T-helper 1 cell treated with Interleukin-12 subunit alpha and Interleukin-12 subunit beta and Interleukin-4 antibody, amounts not matched to agents 30 μg/mL and 1 μg/mL, for 36 hours (primary cell): ENCODE measurements at regions not wholly inside any gene's neighbourhood (a gene's known extent, or its start where the extent isn't known, plus 50 kb on each side); places are given as distances from the start of the nearest gene placed in this dataset.

Experiments used
- H3K27ac Mint-ChIP-seq: one replicate; pipeline ENCODE4 v1.8.0; 2021; ENCODE audit warnings: mild to moderate bottlenecking, mixed read lengths
- H3K27me3 Mint-ChIP-seq: one replicate; pipeline ENCODE4 v1.8.0; 2021; ENCODE audit warnings: low read depth, mixed read lengths
- H3K36me3 Mint-ChIP-seq: one replicate; pipeline ENCODE4 v1.8.0; 2021; ENCODE audit warnings: low read depth, mixed read lengths
- H3K4me1 Mint-ChIP-seq: one replicate; pipeline ENCODE4 v1.8.0; 2021; ENCODE audit warnings: low read depth, mixed read lengths
- H3K4me3 Mint-ChIP-seq: one replicate; pipeline ENCODE4 v1.8.0; 2021; ENCODE audit warnings: mild to moderate bottlenecking, moderate library complexity, mixed read lengths
- H3K9me3 Mint-ChIP-seq: one replicate; pipeline ENCODE4 v1.8.0; 2021; ENCODE audit warnings: mixed read lengths

GRCh38 chr12:107451246-107451645, 234.4 kb upstream of the PWP1 start:
- Mint-ChIP-seq H3K27me3 (no peaks in the 10 kb centered on the region), H3K27ac (no peak overlapping the region), H3K4me1 (no peaks in the 10 kb centered on the region), H3K9me3 (no peaks in the 10 kb centered on the region), H3K4me3 (no peak overlapping the region), H3K36me3 (no peaks in the 10 kb centered on the region)

GRCh38 chr12:107454109-107454830, 231.3 kb upstream of the PWP1 start:
- no peaks in the 10 kb centered on the region for H3K4me1 Mint-ChIP-seq
- no peak overlapping the region for H3K4me3 Mint-ChIP-seq
- H3K27me3 Mint-ChIP-seq = no peaks in the 10 kb centered on the region
- H3K9me3 Mint-ChIP-seq = no peaks in the 10 kb centered on the region
- no peaks in the 10 kb centered on the region for H3K36me3 Mint-ChIP-seq
- no peak overlapping the region for H3K27ac Mint-ChIP-seq

- Mint-ChIP-seq H3K27ac (no peak overlapping the region), H3K27me3 (no peaks in the 10 kb centered on the region), H3K4me1 (no peaks in the 10 kb centered on the region), H3K36me3 (no peaks in the 10 kb centered on the region), H3K9me3 (no peaks in the 10 kb centered on the region), H3K4me3 (no peak overlapping the region)
These were observed 228.2 kb upstream of the PWP1 start for GRCh38 chr12:107457362-107457935.

- no peaks in the 10 kb centered on the region for H3K9me3 Mint-ChIP-seq
- H3K4me3 Mint-ChIP-seq = no peak overlapping the region
- no peaks in the 10 kb centered on the region for H3K36me3 Mint-ChIP-seq
- no peaks in the 10 kb centered on the region for H3K4me1 Mint-ChIP-seq
- H3K27ac Mint-ChIP-seq = no peak overlapping the region
- no peaks in the 10 kb centered on the region for H3K27me3 Mint-ChIP-seq
These were observed 227.4 kb upstream of the PWP1 start for GRCh38 chr12:107458163-107458562.

GRCh38 chr12:107458990-107459389, 226.6 kb upstream of the PWP1 start:
- Mint-ChIP-seq H3K9me3 (no peaks in the 10 kb centered on the region), H3K4me1 (no peaks in the 10 kb centered on the region), H3K4me3 (no peak overlapping the region), H3K36me3 (no peaks in the 10 kb centered on the region), H3K27me3 (no peaks in the 10 kb centered on the region), H3K27ac (no peak overlapping the region)

- no peaks in the 10 kb centered on the region for H3K36me3 Mint-ChIP-seq
- H3K27ac Mint-ChIP-seq = no peak overlapping the region
- no peak overlapping the region for H3K4me3 Mint-ChIP-seq
- no peaks in the 10 kb centered on the region for H3K27me3 Mint-ChIP-seq
- H3K4me1 Mint-ChIP-seq = no peaks in the 10 kb centered on the region
- no peaks in the 10 kb centered on the region for H3K9me3 Mint-ChIP-seq
These were observed 226.0 kb upstream of the PWP1 start for GRCh38 chr12:107459641-107460040.

GRCh38 chr12:107461222-107461975, 224.2 kb upstream of the PWP1 start:
- Mint-ChIP-seq H3K36me3 (no peaks in the 10 kb centered on the region), H3K27ac (no peak overlapping the region), H3K4me1 (no peaks in the 10 kb centered on the region), H3K27me3 (no peaks in the 10 kb centered on the region), H3K9me3 (no peaks in the 10 kb centered on the region), H3K4me3 (no peak overlapping the region)

GRCh38 chr12:107462428-107463332, 222.9 kb upstream of the PWP1 start:
- no peaks in the 10 kb centered on the region for H3K9me3 Mint-ChIP-seq
- H3K4me1 Mint-ChIP-seq = no peaks in the 10 kb centered on the region
- no peaks in the 10 kb centered on the region for H3K27me3 Mint-ChIP-seq

GRCh38 chr12:107464644-107465043, 221.0 kb upstream of the PWP1 start:
- Mint-ChIP-seq H3K36me3 (no peaks in the 10 kb centered on the region), H3K27ac (no peak overlapping the region), H3K4me3 (no peak overlapping the region), H3K27me3 (no peaks in the 10 kb centered on the region), H3K9me3 (no peaks in the 10 kb centered on the region), H3K4me1 (peaks cover 5% of the 10 kb centered on the region)

More at GRCh38 chr12:107462428-107463332, 222.9 kb upstream of the PWP1 start:
- no peak overlapping the region for H3K4me3 Mint-ChIP-seq
- no peak overlapping the region for H3K27ac Mint-ChIP-seq
- no peaks in the 10 kb centered on the region for H3K36me3 Mint-ChIP-seq

- no peaks in the 10 kb centered on the region for H3K27me3 Mint-ChIP-seq
- no peak overlapping the region for H3K27ac Mint-ChIP-seq
- H3K36me3 Mint-ChIP-seq = no peaks in the 10 kb centered on the region
- H3K4me1 Mint-ChIP-seq = peaks cover 8% of the 10 kb centered on the region
- H3K4me3 Mint-ChIP-seq = no peak overlapping the region
- H3K9me3 Mint-ChIP-seq = no peaks in the 10 kb centered on the region
These were observed 220.0 kb upstream of the PWP1 start for GRCh38 chr12:107465625-107466024.

GRCh38 chr12:107467716-107468115, 217.9 kb upstream of the PWP1 start:
- Mint-ChIP-seq H3K27ac (no peak overlapping the region), H3K9me3 (no peaks in the 10 kb centered on the region), H3K36me3 (no peaks in the 10 kb centered on the region), H3K4me3 (no peak overlapping the region), H3K27me3 (no peaks in the 10 kb centered on the region), H3K4me1 (peaks cover 8% of the 10 kb centered on the region)

GRCh38 chr12:107468182-107468581, 217.4 kb upstream of the PWP1 start:
- H3K27ac Mint-ChIP-seq = no peak overlapping the region
- H3K4me3 Mint-ChIP-seq = no peak overlapping the region

GRCh38 chr12:107469011-107469410, 216.6 kb upstream of the PWP1 start:
- H3K4me3 Mint-ChIP-seq = no peak overlapping the region
- no peaks in the 10 kb centered on the region for H3K36me3 Mint-ChIP-seq
- no peak overlapping the region for H3K27ac Mint-ChIP-seq

More at GRCh38 chr12:107468182-107468581, 217.4 kb upstream of the PWP1 start:
- peaks cover 8% of the 10 kb centered on the region for H3K4me1 Mint-ChIP-seq
- no peaks in the 10 kb centered on the region for H3K27me3 Mint-ChIP-seq
- no peaks in the 10 kb centered on the region for H3K36me3 Mint-ChIP-seq
- H3K9me3 Mint-ChIP-seq = no peaks in the 10 kb centered on the region

GRCh38 chr12:107470645-107471044, 215.0 kb upstream of the PWP1 start:
- Mint-ChIP-seq H3K36me3 (no peaks in the 10 kb centered on the region), H3K27me3 (no peaks in the 10 kb centered on the region), H3K4me3 (no peak overlapping the region), H3K9me3 (no peaks in the 10 kb centered on the region), H3K4me1 (peaks cover 16% of the 10 kb centered on the region), H3K27ac (no peak overlapping the region)

More at GRCh38 chr12:107469011-107469410, 216.6 kb upstream of the PWP1 start:
- no peaks in the 10 kb centered on the region for H3K27me3 Mint-ChIP-seq
- no peaks in the 10 kb centered on the region for H3K9me3 Mint-ChIP-seq
- peaks cover 8% of the 10 kb centered on the region for H3K4me1 Mint-ChIP-seq
